ENCODE measurements at regions not wholly inside any gene's neighbourhood (a gene's known extent, or its start where the extent isn't known, plus 50 kb on each side); places are given as distances from the start of the nearest gene placed in this dataset.

DNA sequence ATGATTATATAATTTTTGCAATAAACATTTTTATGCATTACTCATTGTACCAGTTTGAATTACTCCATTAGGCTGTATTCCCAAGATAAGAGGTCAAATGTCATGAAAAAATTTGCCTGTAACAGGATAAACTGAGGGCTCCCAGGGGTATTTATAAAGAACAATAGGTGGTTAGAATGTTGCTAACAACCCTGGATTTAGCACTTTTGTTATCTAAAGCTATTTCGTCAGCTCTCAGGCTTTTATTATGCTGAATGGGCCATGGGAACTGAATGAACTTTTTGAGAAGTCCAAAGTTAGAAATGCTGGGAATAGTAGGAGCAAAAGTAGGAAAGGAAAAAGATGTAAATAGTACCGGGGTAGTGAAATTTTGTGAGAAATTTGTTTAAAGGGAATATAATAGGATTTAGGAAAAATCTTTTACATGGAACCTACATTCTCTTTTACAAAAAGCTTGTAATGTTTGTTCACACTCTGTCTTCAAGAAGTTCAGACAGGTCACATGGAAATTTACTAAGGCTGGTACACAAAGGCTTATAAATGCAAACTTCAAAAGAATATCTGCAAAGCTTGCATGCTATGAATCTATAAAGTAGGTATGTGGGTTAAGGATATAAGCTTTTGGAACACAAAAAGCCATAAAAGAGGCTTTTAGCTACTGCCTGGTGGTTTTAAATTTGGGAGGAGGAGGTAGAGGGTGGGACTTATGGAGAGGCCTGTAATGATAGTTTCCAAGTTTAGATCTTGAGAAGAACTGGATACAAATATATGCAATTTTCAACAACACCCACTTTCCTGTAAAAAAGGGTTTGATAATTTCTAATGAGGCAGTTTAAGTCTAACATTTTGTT, 445.8 kb upstream of the NAALADL2 start:
- no TSS peak for BruUV-seq (replicated peaks)
- POLR2A ChIA-PET, result no interaction called here
- Histone ChIP-seq H2AFZ (ENCODE audit: low read depth, low read length) (no peak overlapping the region), H3K9me3 (replicated peaks; ENCODE audit: control insufficient read depth, insufficient read depth, low read length) (no peaks in the 10 kb centered on the region), H4K20me1 (replicated peaks; ENCODE audit: control insufficient read depth, extremely low read depth, insufficient read depth, low read length) (no peaks in the 10 kb centered on the region), H3K9me1 (replicated peaks; ENCODE audit: control insufficient read depth, extremely low read depth, insufficient read depth, low read length) (no peaks in the 10 kb centered on the region), H3K79me2 (ENCODE audit: control insufficient read depth, insufficient read depth, low read length) (no peaks in the 10 kb centered on the region), H3K27ac (ENCODE audit: insufficient read depth, low read depth, low read length) (no peak overlapping the region), H3K4me1 (ENCODE audit: control insufficient read depth, extremely low read depth, insufficient read depth, low read length) (no peaks in the 10 kb centered on the region), H3K27me3 (ENCODE audit: control insufficient read depth in 2 of 2, insufficient read depth in 2 of 2, low read length in 2 of 2) (no peaks in the 10 kb centered on the region), H3K36me3 (ENCODE audit: control insufficient read depth in 2 of 2, extremely low read depth in 1 of 2, insufficient read depth in 2 of 2, low read length in 2 of 2) (no peaks in the 10 kb centered on the region), H3K4me2 (ENCODE audit: insufficient read depth, low read length) (no peak overlapping the region), H3K9ac (replicated peaks; ENCODE audit: extremely low read depth, insufficient read depth, low read length) (no peak overlapping the region), H3K4me3 (replicated peaks in 1 of 3; ENCODE audit: insufficient read depth in 1 of 3, low read depth in 1 of 3, low read length in 3 of 3) (no peak overlapping the region)
- dilution Hi-C loops (cut with MboI; ENCODE audit: extremely low pct_ligation_motif_present, low sequenced_read_pairs), result no loop called here
- CTCF ChIA-PET, result no interaction called here
- intact Hi-C loops (cut with micrococcal nuclease), result loop anchor here (5.0 kb wide), 1 partner anchor 1044 kb away; no protein-coding TSS in a partner anchor
- TF ChIP-seq EZH2 (IDR thresholded peaks at IDR 0.05; ENCODE audit: borderline replicate concordance, low read depth, low read length, severe bottlenecking) (no peak), JUN (IDR thresholded peaks at IDR 0.05; ENCODE audit: borderline replicate concordance, insufficient read depth, insufficient read length, low read depth) (no peak), POLR2AphosphoS5 (IDR thresholded peaks at IDR 0.05; ENCODE audit: insufficient read depth, low read depth, low read length) (no peak), GATA2 (IDR thresholded peaks at IDR 0.05; ENCODE audit: insufficient read depth, insufficient read length, low read depth, low read length) (no peak), MYC (IDR thresholded peaks at IDR 0.05; ENCODE audit: low read depth, low read length) (no peak), FOS (IDR thresholded peaks at IDR 0.05; ENCODE audit: borderline replicate concordance, insufficient read depth, low read length) (no peak), POLR2A (IDR thresholded peaks at IDR 0.05; ENCODE audit: low read depth, low read length) (no peak)
- TF ChIP-seq, protein P1, sequence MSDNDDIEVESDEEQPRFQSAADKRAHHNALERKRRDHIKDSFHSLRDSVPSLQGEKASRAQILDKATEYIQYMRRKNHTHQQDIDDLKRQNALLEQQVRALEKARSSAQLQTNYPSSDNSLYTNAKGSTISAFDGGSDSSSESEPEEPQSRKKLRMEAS (IDR thresholded peaks at IDR 0.05; ENCODE audit: insufficient read depth, insufficient read length), result no peak
- TF ChIP-seq, protein P2, sequence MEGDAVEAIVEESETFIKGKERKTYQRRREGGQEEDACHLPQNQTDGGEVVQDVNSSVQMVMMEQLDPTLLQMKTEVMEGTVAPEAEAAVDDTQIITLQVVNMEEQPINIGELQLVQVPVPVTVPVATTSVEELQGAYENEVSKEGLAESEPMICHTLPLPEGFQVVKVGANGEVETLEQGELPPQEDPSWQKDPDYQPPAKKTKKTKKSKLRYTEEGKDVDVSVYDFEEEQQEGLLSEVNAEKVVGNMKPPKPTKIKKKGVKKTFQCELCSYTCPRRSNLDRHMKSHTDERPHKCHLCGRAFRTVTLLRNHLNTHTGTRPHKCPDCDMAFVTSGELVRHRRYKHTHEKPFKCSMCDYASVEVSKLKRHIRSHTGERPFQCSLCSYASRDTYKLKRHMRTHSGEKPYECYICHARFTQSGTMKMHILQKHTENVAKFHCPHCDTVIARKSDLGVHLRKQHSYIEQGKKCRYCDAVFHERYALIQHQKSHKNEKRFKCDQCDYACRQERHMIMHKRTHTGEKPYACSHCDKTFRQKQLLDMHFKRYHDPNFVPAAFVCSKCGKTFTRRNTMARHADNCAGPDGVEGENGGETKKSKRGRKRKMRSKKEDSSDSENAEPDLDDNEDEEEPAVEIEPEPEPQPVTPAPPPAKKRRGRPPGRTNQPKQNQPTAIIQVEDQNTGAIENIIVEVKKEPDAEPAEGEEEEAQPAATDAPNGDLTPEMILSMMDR (IDR thresholded peaks at IDR 0.05; ENCODE audit: extremely low read depth in 1 of 2, insufficient read depth in 1 of 2, low read depth in 1 of 2, low read length in 2 of 2), result no peak
- FAIRE-seq, result no peak
- DNase-seq (ENCODE audit: low read depth, low spot score), result no peak

Data from endothelial cell of umbilical vein (primary cell).